Endothelial cell (in vitro differentiated cells): ENCODE measurements at regions not wholly inside any gene's neighbourhood (a gene's known extent, or its start where the extent isn't known, plus 50 kb on each side); places are given as distances from the start of the nearest gene placed in this dataset.
"Not testable (repeated sequence)": the region's sequence is repeated elsewhere in the genome, so short reads cannot be mapped to it uniquely, and the experiment has no call there.

Source experiments
- DNase-seq: peaks from one replicate; pipeline ENCODE4 v3.0.0; 2021; ENCODE audit warnings: low spot score
- H3K27ac Mint-ChIP-seq: one replicate; pipeline ENCODE4 v1.8.0; 2021; ENCODE audit warnings: mixed read lengths, inconsistent platforms; ENCODE audit not compliant: unreplicated experiment
- H3K27me3 Mint-ChIP-seq: one replicate; pipeline ENCODE4 v1.8.0; 2021; ENCODE audit warnings: mild to moderate bottlenecking, moderate library complexity, mixed read lengths, inconsistent platforms; ENCODE audit not compliant: unreplicated experiment
- H3K36me3 Mint-ChIP-seq: one replicate; pipeline ENCODE4 v1.8.0; 2021; ENCODE audit warnings: mild to moderate bottlenecking, low read depth, mixed read lengths, inconsistent platforms; ENCODE audit not compliant: unreplicated experiment
- H3K4me1 Mint-ChIP-seq: one replicate; pipeline ENCODE4 v1.8.0; 2021; ENCODE audit warnings: mild to moderate bottlenecking, mixed read lengths, inconsistent platforms; ENCODE audit not compliant: unreplicated experiment
- H3K4me3 Mint-ChIP-seq: one replicate; pipeline ENCODE4 v1.8.0; 2021; ENCODE audit warnings: mild to moderate bottlenecking, mixed read lengths, inconsistent platforms; ENCODE audit not compliant: unreplicated experiment
- H3K9me3 Mint-ChIP-seq: one replicate; pipeline ENCODE4 v1.8.0; 2021; ENCODE audit warnings: mixed read lengths, inconsistent platforms; ENCODE audit not compliant: unreplicated experiment
- TF ChIP-seq, protein P1 (sequence below): fragments of 200-600 bp; sonication (generic); IDR thresholded peaks from one replicate; pipeline ENCODE4 v1.5.0; 2021; ENCODE audit warnings: antibody characterized with exemption; ENCODE audit not compliant: unreplicated experiment

DNA sequence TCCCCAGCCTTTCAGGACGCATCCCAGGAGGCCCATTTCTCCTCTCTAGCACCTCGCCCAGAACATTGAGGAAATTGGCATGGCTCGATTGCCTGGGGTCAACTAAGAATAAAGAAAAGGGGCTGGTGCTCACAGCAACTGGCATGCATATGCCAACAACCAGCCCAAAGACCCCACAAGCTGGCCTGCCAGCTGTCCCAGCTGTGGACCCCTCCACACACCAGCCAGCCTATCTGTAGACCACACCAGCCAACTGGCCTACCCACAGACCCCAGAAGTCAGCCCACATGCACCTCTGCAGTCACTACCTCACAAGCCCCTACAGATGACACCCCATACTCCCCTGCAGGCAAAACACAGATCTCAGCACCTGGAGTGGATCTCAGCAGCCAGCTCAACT is 123.8 kb upstream of the ID2 start:
- DNase-seq = no peak
- TF ChIP-seq, protein P1, sequence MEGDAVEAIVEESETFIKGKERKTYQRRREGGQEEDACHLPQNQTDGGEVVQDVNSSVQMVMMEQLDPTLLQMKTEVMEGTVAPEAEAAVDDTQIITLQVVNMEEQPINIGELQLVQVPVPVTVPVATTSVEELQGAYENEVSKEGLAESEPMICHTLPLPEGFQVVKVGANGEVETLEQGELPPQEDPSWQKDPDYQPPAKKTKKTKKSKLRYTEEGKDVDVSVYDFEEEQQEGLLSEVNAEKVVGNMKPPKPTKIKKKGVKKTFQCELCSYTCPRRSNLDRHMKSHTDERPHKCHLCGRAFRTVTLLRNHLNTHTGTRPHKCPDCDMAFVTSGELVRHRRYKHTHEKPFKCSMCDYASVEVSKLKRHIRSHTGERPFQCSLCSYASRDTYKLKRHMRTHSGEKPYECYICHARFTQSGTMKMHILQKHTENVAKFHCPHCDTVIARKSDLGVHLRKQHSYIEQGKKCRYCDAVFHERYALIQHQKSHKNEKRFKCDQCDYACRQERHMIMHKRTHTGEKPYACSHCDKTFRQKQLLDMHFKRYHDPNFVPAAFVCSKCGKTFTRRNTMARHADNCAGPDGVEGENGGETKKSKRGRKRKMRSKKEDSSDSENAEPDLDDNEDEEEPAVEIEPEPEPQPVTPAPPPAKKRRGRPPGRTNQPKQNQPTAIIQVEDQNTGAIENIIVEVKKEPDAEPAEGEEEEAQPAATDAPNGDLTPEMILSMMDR = no peak
- Mint-ChIP-seq H3K9me3 (no peaks in the 10 kb centered on the region), H3K27ac (no peak overlapping the region), H3K27me3 (no peaks in the 10 kb centered on the region), H3K4me3 (no peak overlapping the region), H3K36me3 (no peaks in the 10 kb centered on the region), H3K4me1 (no peaks in the 10 kb centered on the region)

DNA sequence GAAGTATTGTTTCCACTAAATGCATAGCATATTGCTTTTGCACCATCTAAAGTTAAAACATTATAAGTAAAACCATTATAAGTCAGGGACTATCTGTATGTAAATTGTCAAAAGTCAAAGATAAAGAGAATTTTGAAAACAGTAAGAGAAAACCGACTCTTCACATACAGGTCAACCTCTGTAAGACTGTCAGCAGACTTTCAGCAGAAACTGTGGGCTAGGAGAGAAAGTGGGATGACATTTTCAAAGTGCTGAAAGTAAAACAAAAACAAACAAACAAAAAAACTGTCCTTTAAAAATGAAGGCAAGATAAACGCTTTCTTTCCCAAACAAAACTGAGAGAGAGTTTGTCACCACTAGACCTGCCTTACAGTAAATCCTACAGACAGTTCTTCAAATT is 122.9 kb upstream of the ID2 start:
- no peaks in the 10 kb centered on the region for H3K4me1 Mint-ChIP-seq
- H3K4me3 Mint-ChIP-seq = no peak overlapping the region
- no peaks in the 10 kb centered on the region for H3K36me3 Mint-ChIP-seq
- TF ChIP-seq, protein P1 = no peak
- no peak for DNase-seq
- no peaks in the 10 kb centered on the region for H3K27me3 Mint-ChIP-seq
- H3K27ac Mint-ChIP-seq = no peak overlapping the region
- no peaks in the 10 kb centered on the region for H3K9me3 Mint-ChIP-seq

DNA sequence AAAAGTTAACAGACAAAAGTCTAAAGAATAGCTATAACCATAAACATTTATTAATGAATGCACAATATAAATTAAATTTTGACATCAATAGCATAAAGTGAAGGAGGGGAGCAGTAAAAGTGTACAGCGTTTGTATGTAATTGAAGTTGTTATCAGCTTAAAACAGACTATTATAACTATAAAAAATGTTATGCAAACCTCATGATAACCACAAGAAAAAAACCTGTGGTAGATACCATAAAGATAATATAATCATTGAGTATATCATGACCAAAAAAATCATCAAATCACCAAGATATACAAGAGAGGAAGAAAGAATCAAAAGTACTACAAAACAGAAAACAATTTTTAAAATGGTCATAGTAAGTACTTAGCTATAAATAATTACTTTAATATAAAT is 122.1 kb upstream of the ID2 start:
- Mint-ChIP-seq H3K27me3 (peaks cover under 1% of the 10 kb centered on the region), H3K4me1 (no peaks in the 10 kb centered on the region), H3K36me3 (no peaks in the 10 kb centered on the region), H3K9me3 (no peaks in the 10 kb centered on the region), H3K27ac (no peak overlapping the region), H3K4me3 (no peak overlapping the region)
- no peak for DNase-seq
- TF ChIP-seq, protein P1 = no peak

DNA sequence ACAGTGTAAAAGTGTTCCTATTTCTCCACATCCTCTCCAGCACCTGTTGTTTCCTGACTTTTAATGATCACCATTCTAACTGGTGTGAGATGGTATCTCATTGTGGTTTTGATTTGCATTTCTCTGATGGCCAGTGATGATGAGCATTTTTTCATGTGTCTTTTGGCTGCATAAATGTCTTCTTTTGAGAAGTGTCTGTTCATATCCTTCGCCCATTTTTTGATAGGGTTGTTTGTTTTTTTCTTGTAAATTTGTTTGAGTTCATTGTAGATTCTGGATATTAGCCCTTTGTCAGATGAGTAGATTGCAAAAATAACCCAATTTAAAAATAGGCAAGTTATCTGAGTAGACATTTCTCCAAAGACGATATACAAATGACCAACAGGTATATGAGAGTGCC is 120.2 kb upstream of the ID2 start:
- H3K9me3 Mint-ChIP-seq = not testable (repeated sequence)

DNA sequence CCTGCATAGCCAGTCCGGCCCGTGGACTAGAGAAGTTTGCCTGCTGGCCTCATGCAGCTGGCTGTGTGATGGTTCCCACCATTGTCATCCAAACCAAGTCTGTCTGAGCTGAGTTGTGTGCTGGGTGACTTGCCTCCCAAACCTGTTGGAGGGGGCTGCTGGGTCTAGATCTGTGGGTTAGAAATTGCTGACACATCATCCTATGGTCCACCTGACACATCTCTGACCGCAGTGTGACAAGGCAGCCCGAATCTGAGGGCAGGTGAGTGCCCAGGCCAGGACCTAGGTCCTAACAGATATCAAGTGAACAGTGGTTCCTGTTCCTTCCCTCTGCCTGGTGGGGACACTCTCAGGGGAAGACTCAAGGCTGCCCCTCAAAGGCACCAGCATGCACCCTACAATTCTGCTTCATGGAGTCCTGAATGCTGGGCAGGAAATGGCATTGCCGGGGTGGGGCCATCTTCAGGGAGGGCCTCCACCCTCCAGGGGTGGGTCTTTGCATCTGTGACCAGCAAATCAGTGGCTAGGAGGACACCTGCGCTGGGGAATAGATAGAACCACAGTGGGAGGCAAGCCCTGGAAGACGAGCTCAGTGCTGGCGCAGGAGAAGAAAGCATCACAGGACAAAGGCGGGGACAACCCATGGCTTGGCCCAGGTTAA is 117.9 kb upstream of the ID2 start:
- Mint-ChIP-seq H3K27ac (no peak overlapping the region), H3K27me3 (peaks cover 8% of the 10 kb centered on the region), H3K36me3 (no peaks in the 10 kb centered on the region), H3K4me3 (no peak overlapping the region), H3K9me3 (no peaks in the 10 kb centered on the region), H3K4me1 (peaks cover 6% of the 10 kb centered on the region)
- TF ChIP-seq, protein P1 = no peak
- no peak for DNase-seq

More for the DNA sequence above, 120.2 kb upstream of the ID2 start:
- H3K27ac Mint-ChIP-seq, H3K36me3 Mint-ChIP-seq, H3K4me1 Mint-ChIP-seq, DNase-seq, H3K4me3 Mint-ChIP-seq, H3K27me3 Mint-ChIP-seq: not testable (repeated sequence)
